ENCODE measurements at regions not wholly inside any gene's neighbourhood (a gene's known extent, or its start where the extent isn't known, plus 50 kb on each side); places are given as distances from the start of the nearest gene placed in this dataset.

- Mint-ChIP-seq H3K36me3 (ENCODE audit: low read depth) (no peaks in the 10 kb centered on the region), H3K27ac (no peak overlapping the region), H3K4me1 (no peaks in the 10 kb centered on the region), H3K4me3 (no peak overlapping the region), H3K9me3 (no peaks in the 10 kb centered on the region), H3K27me3 (no peaks in the 10 kb centered on the region)
- no peak for DNase-seq
- CTCF ChIA-PET: no interaction called here
- POLR2A ChIA-PET: no interaction called here
Measured at GRCh38 chr3:3560591-3561311, 238.5 kb upstream of the LRRN1 start.

DNA sequence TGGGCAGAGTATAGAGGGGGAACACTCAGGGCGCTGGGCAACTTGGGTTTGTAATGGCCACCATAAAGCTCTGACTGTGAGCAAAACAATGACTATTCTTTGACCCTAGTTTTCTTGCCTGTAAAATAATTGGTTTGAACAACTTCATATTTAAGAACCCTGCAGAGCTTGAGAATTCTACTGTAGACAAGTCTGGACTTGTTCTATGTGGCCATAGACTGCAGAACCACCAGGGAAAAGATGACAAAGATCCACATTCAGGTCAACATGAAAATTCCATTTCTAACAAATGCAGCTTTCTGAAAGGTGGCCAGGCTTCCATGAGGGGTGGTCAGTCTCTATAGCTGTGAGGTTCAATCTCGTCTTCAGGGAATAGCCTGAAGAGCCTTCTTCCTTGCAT, 239.4 kb upstream of the LRRN1 start:
- Mint-ChIP-seq H3K27ac (no peak overlapping the region), H3K4me3 (no peak overlapping the region), H3K36me3 (ENCODE audit: low read depth) (no peaks in the 10 kb centered on the region), H3K27me3 (no peaks in the 10 kb centered on the region), H3K4me1 (no peaks in the 10 kb centered on the region), H3K9me3 (no peaks in the 10 kb centered on the region)
- CTCF ChIA-PET: no interaction called here
- no peak for DNase-seq
- POLR2A ChIA-PET: no interaction called here

DNA sequence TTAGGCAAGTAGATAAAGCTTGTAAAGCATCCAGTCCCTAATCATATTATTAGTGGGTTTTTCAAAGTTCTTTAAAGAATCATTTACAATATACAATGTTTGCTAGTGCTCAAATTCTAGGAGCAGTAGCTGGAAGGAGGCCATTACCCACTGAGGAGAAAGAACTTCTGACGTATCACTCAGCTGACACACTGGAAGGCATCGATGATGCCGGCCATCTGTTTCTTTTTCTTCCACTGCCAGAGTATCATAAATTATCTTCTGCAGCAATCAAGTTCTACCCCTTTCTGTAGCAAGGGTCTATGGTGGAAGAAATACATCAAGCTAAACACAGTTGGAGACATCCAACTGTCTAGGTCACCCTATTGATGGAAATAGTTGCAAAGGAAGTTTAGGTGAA, 243.2 kb upstream of the LRRN1 start:
- Mint-ChIP-seq H3K27ac (no peak overlapping the region), H3K36me3 (ENCODE audit: low read depth) (no peaks in the 10 kb centered on the region), H3K9me3 (no peaks in the 10 kb centered on the region), H3K4me3 (no peak overlapping the region), H3K27me3 (no peaks in the 10 kb centered on the region), H3K4me1 (no peaks in the 10 kb centered on the region)
- POLR2A ChIA-PET: no interaction called here
- no peak for DNase-seq
- CTCF ChIA-PET: no interaction called here

DNA sequence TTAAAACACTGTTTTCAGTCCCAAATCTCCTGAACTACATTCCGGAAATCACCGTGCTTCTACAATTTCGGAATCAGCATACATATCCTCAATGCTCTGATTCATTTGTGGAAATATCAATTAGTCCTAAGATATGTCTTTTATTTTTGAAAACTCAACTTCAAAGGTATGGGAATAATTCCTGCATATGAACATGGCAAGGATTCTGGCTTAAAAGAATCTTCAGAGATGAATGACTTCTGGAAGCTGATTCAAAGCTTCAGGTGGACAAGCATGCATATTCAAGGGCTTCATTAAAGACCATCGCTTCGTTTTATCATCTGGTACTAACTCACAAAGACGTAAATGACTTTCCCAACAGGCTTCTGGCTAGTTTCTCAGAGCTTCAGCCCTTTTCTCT, 246.0 kb upstream of the LRRN1 start:
- Mint-ChIP-seq H3K4me3 (no peak overlapping the region), H3K27me3 (no peaks in the 10 kb centered on the region), H3K9me3 (no peaks in the 10 kb centered on the region), H3K4me1 (no peaks in the 10 kb centered on the region), H3K27ac (no peak overlapping the region), H3K36me3 (ENCODE audit: low read depth) (no peaks in the 10 kb centered on the region)
- CTCF ChIA-PET: no interaction called here
- POLR2A ChIA-PET: no interaction called here
- DNase-seq: no peak

DNA sequence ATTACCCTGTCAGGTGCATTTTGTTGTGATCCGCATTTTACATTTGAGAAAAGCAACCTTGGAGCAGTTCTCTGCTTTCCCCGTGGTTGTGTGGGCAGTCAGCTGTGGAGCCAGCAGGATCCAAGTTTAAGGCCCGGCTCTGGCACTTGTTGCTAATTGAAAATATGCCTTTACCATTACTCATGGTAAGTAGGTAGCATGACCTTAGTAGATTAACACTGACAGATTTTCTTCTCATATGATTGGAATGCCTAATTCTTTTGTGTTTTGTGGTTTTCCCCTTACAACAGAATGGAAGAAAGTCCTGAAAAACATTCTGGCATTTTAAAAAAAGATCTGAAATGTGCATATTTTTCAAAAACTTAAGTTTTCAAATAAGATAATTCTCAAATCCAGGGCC, 246.5 kb upstream of the LRRN1 start:
- Mint-ChIP-seq H3K27me3 (no peaks in the 10 kb centered on the region), H3K36me3 (ENCODE audit: low read depth) (no peaks in the 10 kb centered on the region), H3K4me3 (no peak overlapping the region), H3K27ac (no peak overlapping the region), H3K9me3 (no peaks in the 10 kb centered on the region), H3K4me1 (no peaks in the 10 kb centered on the region)
- CTCF ChIA-PET: no interaction called here
- POLR2A ChIA-PET: no interaction called here
- no peak for DNase-seq

- H3K4me3 Mint-ChIP-seq: no peak overlapping the region
- POLR2A ChIA-PET: no interaction called here
- no peaks in the 10 kb centered on the region for H3K4me1 Mint-ChIP-seq
- CTCF ChIA-PET: no interaction called here
- no peaks in the 10 kb centered on the region for H3K36me3 Mint-ChIP-seq (ENCODE audit: low read depth)
- no peaks in the 10 kb centered on the region for H3K9me3 Mint-ChIP-seq
- no peak overlapping the region for H3K27ac Mint-ChIP-seq
- H3K27me3 Mint-ChIP-seq: no peaks in the 10 kb centered on the region
- no peak for DNase-seq
Measured at GRCh38 chr3:3551981-3552380, 247.2 kb upstream of the LRRN1 start.

DNA sequence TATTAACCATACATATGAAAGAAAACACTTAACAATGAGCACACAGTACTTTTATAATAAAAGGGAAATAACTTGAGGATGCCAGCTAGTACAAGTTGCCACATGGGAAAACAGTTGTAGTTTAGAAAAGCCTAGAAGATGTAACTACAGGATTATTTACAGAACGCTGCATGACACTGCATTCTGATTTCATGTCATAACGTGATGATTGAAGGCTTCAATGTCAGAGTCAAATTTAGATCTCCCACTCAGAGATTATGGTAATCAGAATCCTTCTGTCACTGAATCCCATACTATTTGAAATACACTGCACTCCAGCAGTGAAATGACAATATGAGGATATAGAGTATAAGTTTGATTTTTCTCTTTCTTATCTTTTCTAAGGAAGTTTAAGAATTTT, 253.9 kb upstream of the LRRN1 start:
- no peaks in the 10 kb centered on the region for H3K36me3 Mint-ChIP-seq (ENCODE audit: low read depth)
- no peaks in the 10 kb centered on the region for H3K27me3 Mint-ChIP-seq
- H3K4me3 Mint-ChIP-seq: no peak overlapping the region
- no peak overlapping the region for H3K27ac Mint-ChIP-seq
- POLR2A ChIA-PET: no interaction called here
- peaks cover 3% of the 10 kb centered on the region for H3K9me3 Mint-ChIP-seq
- no peak for DNase-seq
- no peaks in the 10 kb centered on the region for H3K4me1 Mint-ChIP-seq
- CTCF ChIA-PET: no interaction called here

GRCh38 chr3:3538451-3538850, 260.8 kb upstream of the LRRN1 start:
- Mint-ChIP-seq H3K27me3 (no peaks in the 10 kb centered on the region), H3K4me1 (no peaks in the 10 kb centered on the region), H3K27ac (no peak overlapping the region), H3K36me3 (ENCODE audit: low read depth) (no peaks in the 10 kb centered on the region), H3K9me3 (no peaks in the 10 kb centered on the region), H3K4me3 (no peak overlapping the region)
- DNase-seq: no peak
- ChIA-PET CTCF (no interaction called here), POLR2A (no interaction called here)

- CTCF ChIA-PET: interaction anchor here (0.6 kb wide), 1 partner anchor 144 kb away, joined by 3 read pairs; no protein-coding TSS in a partner anchor
- DNase-seq: no peak
- no peaks in the 10 kb centered on the region for H3K27me3 Mint-ChIP-seq
Measured at GRCh38 chr3:3532508-3532907, 266.7 kb upstream of the LRRN1 start.

DNA sequence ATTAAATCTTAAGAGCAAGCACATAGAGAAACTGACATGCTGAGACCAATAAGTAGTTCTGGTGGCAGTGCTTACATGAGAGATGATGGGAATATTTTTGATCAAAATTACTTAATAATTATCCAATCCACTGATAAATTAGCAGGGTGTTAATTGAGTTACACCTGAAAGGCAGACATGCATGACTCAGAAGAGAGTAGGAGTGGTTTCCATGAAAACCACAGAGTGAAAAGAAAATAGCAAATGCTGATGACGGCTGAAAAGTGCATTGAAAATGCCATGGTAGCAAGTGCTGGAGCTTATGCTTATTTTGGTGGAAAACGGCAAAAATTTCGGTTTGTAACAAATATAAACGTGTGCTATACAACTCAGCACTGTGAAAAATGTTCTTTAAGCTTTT, 267.8 kb upstream of the LRRN1 start:
- H3K27me3 Mint-ChIP-seq: no peaks in the 10 kb centered on the region
- CTCF ChIA-PET: no interaction called here
- H3K9me3 Mint-ChIP-seq: no peaks in the 10 kb centered on the region
- H3K4me3 Mint-ChIP-seq: no peak overlapping the region
- H3K27ac Mint-ChIP-seq: no peak overlapping the region
- no peaks in the 10 kb centered on the region for H3K4me1 Mint-ChIP-seq
- POLR2A ChIA-PET: no interaction called here
- H3K36me3 Mint-ChIP-seq (ENCODE audit: low read depth): no peaks in the 10 kb centered on the region
- no peak for DNase-seq

More at GRCh38 chr3:3532508-3532907, 266.7 kb upstream of the LRRN1 start:
- Mint-ChIP-seq H3K27ac (no peak overlapping the region), H3K9me3 (no peaks in the 10 kb centered on the region), H3K36me3 (ENCODE audit: low read depth) (no peaks in the 10 kb centered on the region), H3K4me3 (no peak overlapping the region), H3K4me1 (no peaks in the 10 kb centered on the region)
- POLR2A ChIA-PET: no interaction called here

DNA sequence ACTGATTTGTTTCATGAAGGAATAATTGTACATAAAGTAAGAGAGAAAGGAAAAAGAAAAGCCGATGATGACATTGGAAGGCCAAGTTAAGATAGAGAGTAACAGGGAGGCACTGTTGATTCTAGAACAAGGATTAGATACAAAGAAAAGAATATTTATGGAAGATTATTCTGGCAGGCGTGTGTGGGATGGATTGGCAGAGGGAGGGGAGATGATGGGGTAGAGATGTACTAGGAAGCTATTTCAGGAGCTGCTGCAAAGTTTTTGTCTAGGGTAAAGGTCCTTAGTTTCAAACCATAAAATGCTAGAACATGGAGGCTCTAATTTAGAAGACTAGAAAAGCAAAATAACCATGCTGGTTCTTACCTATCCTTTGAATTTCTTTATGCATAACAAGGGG, 280.0 kb upstream of the LRRN1 start:
- CTCF ChIA-PET: no interaction called here
- no peaks in the 10 kb centered on the region for H3K36me3 Mint-ChIP-seq (ENCODE audit: low read depth)
- no peaks in the 10 kb centered on the region for H3K27me3 Mint-ChIP-seq
- POLR2A ChIA-PET: no interaction called here
- no peak overlapping the region for H3K27ac Mint-ChIP-seq
- no peak for DNase-seq
- H3K4me3 Mint-ChIP-seq: no peak overlapping the region
- H3K4me1 Mint-ChIP-seq: no peaks in the 10 kb centered on the region
- no peaks in the 10 kb centered on the region for H3K9me3 Mint-ChIP-seq

- no peak for DNase-seq
- Mint-ChIP-seq H3K9me3 (no peaks in the 10 kb centered on the region), H3K4me3 (no peak overlapping the region), H3K4me1 (no peaks in the 10 kb centered on the region), H3K36me3 (ENCODE audit: low read depth) (no peaks in the 10 kb centered on the region), H3K27ac (no peak overlapping the region), H3K27me3 (no peaks in the 10 kb centered on the region)
- POLR2A ChIA-PET: no interaction called here
- CTCF ChIA-PET: no interaction called here
Measured at GRCh38 chr3:3516996-3517395, 282.2 kb upstream of the LRRN1 start.

- H3K4me3 Mint-ChIP-seq: no peak overlapping the region
- H3K36me3 Mint-ChIP-seq (ENCODE audit: low read depth): no peaks in the 10 kb centered on the region
- ChIA-PET CTCF (no interaction called here), POLR2A (no interaction called here)
- no peak for DNase-seq
- no peaks in the 10 kb centered on the region for H3K4me1 Mint-ChIP-seq
- no peak overlapping the region for H3K27ac Mint-ChIP-seq
- H3K9me3 Mint-ChIP-seq: no peaks in the 10 kb centered on the region
- H3K27me3 Mint-ChIP-seq: no peaks in the 10 kb centered on the region
Measured at GRCh38 chr3:3516384-3516783, 282.8 kb upstream of the LRRN1 start.

- ChIA-PET CTCF (no interaction called here), POLR2A (no interaction called here)
- Mint-ChIP-seq H3K4me1 (no peaks in the 10 kb centered on the region), H3K4me3 (no peak overlapping the region), H3K27me3 (no peaks in the 10 kb centered on the region), H3K27ac (no peak overlapping the region), H3K36me3 (ENCODE audit: low read depth) (no peaks in the 10 kb centered on the region), H3K9me3 (no peaks in the 10 kb centered on the region)
- DNase-seq: no peak
Measured at GRCh38 chr3:3509665-3510064, 289.6 kb upstream of the LRRN1 start.

Data from activated CD4-positive, alpha-beta T cell treated with anti-CD3 and anti-CD28 coated beads, Interleukin-2, amount 10 ng/mL, durations not matched to agents 7 days and 5 days (primary cell).